ENCODE measurements at regions not wholly inside any gene's neighbourhood (a gene's known extent, or its start where the extent isn't known, plus 50 kb on each side); places are given as distances from the start of the nearest gene placed in this dataset.

- TF ChIP-seq, protein P1, sequence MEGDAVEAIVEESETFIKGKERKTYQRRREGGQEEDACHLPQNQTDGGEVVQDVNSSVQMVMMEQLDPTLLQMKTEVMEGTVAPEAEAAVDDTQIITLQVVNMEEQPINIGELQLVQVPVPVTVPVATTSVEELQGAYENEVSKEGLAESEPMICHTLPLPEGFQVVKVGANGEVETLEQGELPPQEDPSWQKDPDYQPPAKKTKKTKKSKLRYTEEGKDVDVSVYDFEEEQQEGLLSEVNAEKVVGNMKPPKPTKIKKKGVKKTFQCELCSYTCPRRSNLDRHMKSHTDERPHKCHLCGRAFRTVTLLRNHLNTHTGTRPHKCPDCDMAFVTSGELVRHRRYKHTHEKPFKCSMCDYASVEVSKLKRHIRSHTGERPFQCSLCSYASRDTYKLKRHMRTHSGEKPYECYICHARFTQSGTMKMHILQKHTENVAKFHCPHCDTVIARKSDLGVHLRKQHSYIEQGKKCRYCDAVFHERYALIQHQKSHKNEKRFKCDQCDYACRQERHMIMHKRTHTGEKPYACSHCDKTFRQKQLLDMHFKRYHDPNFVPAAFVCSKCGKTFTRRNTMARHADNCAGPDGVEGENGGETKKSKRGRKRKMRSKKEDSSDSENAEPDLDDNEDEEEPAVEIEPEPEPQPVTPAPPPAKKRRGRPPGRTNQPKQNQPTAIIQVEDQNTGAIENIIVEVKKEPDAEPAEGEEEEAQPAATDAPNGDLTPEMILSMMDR (conservative IDR thresholded peaks at IDR 0.05; ENCODE audit: low read depth, low read length): no peak
- H3K4me3 ChIP-seq (ENCODE audit: low read length): no peak overlapping the region
- no peak for DNase-seq (ENCODE audit: low read depth)
These were observed 349.0 kb upstream of the NAV3 start for GRCh38 chr12:77481687-77482086.

- no peak overlapping the region for H3K4me3 ChIP-seq (ENCODE audit: low read length)
- TF ChIP-seq, protein P1 (conservative IDR thresholded peaks at IDR 0.05; ENCODE audit: low read depth, low read length): no peak
- no peak for DNase-seq (ENCODE audit: low read depth)
These were observed 352.7 kb upstream of the NAV3 start for GRCh38 chr12:77477907-77478533.

GRCh38 chr12:77471801-77472200, 358.9 kb upstream of the NAV3 start:
- TF ChIP-seq, protein P1 (conservative IDR thresholded peaks at IDR 0.05; ENCODE audit: low read depth, low read length): no peak
- H3K4me3 ChIP-seq (ENCODE audit: low read length): no peak overlapping the region
- no peak for DNase-seq (ENCODE audit: low read depth)

- DNase-seq (ENCODE audit: low read depth): no peak
- H3K4me3 ChIP-seq (ENCODE audit: low read length): no peak overlapping the region
- TF ChIP-seq, protein P1 (conservative IDR thresholded peaks at IDR 0.05; ENCODE audit: low read depth, low read length): no peak
These were observed 360.9 kb upstream of the NAV3 start for GRCh38 chr12:77469578-77470333.

GRCh38 chr12:77442633-77443032, 377.3 kb upstream of the E2F7 start:
- no peak for DNase-seq (ENCODE audit: low read depth)
- H3K4me3 ChIP-seq (ENCODE audit: low read length): no peak overlapping the region
- TF ChIP-seq, protein P1 (conservative IDR thresholded peaks at IDR 0.05; ENCODE audit: low read depth, low read length): no peak

DNA sequence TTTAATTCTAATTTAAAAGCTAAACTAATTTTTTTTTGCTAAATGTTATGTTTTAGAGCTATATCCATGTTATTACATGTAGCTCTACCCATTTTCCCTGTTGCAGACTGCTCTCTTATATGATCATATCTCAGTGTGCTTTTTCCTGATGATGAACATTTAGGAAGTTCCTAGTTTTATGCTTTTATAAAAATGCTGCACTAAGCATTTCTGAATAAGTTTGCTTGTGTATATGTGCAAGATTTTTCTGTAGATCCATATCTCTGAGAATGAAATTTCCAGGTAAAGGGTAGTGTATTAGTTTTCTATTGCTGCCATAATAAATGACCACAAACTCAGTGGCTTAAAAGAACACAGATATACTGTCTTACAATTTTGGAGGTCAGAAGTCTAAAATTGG, 374.4 kb upstream of the E2F7 start:
- TF ChIP-seq, protein P1 (conservative IDR thresholded peaks at IDR 0.05; ENCODE audit: low read depth, low read length): no peak
- DNase-seq (ENCODE audit: low read depth): no peak
- H3K4me3 ChIP-seq (ENCODE audit: low read length): no peak overlapping the region

- DNase-seq (ENCODE audit: low read depth): no peak
- no peak overlapping the region for H3K4me3 ChIP-seq (ENCODE audit: low read length)
- TF ChIP-seq, protein P1 (conservative IDR thresholded peaks at IDR 0.05; ENCODE audit: low read depth, low read length): no peak
These were observed 373.3 kb upstream of the E2F7 start for GRCh38 chr12:77438644-77439043.
